Peyer's patch (tissue), 4 donors: ENCODE measurements at regions not wholly inside any gene's neighbourhood (a gene's known extent, or its start where the extent isn't known, plus 50 kb on each side); places are given as distances from the start of the nearest gene placed in this dataset.

Experiments
- DNase-seq, 3 donors: peaks; one replicate each; pipeline ENCODE4 v3.0.0-alpha.2; 2017 to 2019
- H3K27ac ChIP-seq, 4 donors: fragments of 200-600 bp; sonication (generic); one replicate each; pipeline ENCODE4 v1.5.1; 2016 to 2019
- H3K27me3 ChIP-seq, 2 donors: fragments of 200-600 bp; sonication (generic); one replicate each; pipeline ENCODE4 v1.5.1; 2019
- H3K36me3 ChIP-seq, 3 donors: fragments of 200-600 bp; sonication (generic); one replicate each; pipeline ENCODE4 v1.5.1; 2016 to 2019
- H3K4me1 ChIP-seq, 4 donors: fragments of 200-600 bp; sonication (generic); one replicate each; pipeline ENCODE4 v1.5.1; 2016 to 2019
- H3K4me3 ChIP-seq, 4 donors: fragments of 200-600 bp; sonication (generic); 1 replicate in 3 of 4; 2 replicates in 1 of 4; pipeline ENCODE4 v1.5.1; 2016 to 2019; ENCODE audit warnings: mild to moderate bottlenecking in 1 of 4
- H3K9me3 ChIP-seq, 4 donors: fragments of 200-600 bp; sonication (generic); one replicate each; pipeline ENCODE4 v1.5.1; 2016 to 2019; ENCODE audit warnings: mild to moderate bottlenecking in 1 of 4
- POLR2A ChIP-seq, 2 donors: fragments of 450-650 bp; IDR thresholded peaks; one replicate each; pipeline ENCODE4 v1.5.1; 2017; ENCODE audit warnings: antibody characterized with exemption in 2 of 2, mild to moderate bottlenecking in 2 of 2, moderate library complexity in 2 of 2
- TF ChIP-seq, protein P1 (sequence below), 6 experiments: fragments of 450-650 bp in 4 of 6; fragments of 200-600 bp in 2 of 6; sonication (generic) in 1 of 6; IDR thresholded peaks; one replicate each; pipeline ENCODE4 v1.5.1; 2017 to 2019; ENCODE audit warnings: antibody characterized with exemption in 6 of 6, mild to moderate bottlenecking in 3 of 6, moderate library complexity in 1 of 6

DNA sequence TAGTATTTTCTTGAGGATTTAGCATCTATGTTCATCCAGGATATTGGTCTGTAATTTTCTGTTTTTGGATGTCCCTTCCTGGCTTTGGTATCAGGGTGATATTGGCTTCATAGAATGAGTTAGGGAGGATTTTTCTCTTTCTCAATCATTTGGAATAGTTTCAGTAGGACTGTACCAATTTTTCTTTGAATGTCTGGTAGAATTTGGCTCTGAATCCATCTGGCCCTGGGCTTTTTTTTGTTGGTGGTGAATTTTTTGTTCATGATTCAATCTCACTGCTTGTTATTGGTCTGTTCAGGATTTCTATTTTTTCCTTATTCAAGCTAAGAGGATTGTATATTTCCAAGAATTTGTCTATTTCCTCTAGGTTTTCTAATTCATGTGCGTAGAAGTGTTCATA, 192.7 kb downstream of the KIF20B start:
- Histone ChIP-seq H3K27ac (no peak overlapping the region), H3K36me3 (no peaks in the 10 kb centered on the region), H3K4me3 (no peak overlapping the region), H3K4me1 (no peaks in the 10 kb centered on the region), H3K9me3 (no peaks in the 10 kb centered on the region), H3K27me3 (no peaks in the 10 kb centered on the region)
- TF ChIP-seq, protein P1, sequence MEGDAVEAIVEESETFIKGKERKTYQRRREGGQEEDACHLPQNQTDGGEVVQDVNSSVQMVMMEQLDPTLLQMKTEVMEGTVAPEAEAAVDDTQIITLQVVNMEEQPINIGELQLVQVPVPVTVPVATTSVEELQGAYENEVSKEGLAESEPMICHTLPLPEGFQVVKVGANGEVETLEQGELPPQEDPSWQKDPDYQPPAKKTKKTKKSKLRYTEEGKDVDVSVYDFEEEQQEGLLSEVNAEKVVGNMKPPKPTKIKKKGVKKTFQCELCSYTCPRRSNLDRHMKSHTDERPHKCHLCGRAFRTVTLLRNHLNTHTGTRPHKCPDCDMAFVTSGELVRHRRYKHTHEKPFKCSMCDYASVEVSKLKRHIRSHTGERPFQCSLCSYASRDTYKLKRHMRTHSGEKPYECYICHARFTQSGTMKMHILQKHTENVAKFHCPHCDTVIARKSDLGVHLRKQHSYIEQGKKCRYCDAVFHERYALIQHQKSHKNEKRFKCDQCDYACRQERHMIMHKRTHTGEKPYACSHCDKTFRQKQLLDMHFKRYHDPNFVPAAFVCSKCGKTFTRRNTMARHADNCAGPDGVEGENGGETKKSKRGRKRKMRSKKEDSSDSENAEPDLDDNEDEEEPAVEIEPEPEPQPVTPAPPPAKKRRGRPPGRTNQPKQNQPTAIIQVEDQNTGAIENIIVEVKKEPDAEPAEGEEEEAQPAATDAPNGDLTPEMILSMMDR (IDR thresholded peaks at IDR 0.05) = no peak
- no peak for TF ChIP-seq POLR2A (IDR thresholded peaks at IDR 0.05)
- DNase-seq = no peak

DNA sequence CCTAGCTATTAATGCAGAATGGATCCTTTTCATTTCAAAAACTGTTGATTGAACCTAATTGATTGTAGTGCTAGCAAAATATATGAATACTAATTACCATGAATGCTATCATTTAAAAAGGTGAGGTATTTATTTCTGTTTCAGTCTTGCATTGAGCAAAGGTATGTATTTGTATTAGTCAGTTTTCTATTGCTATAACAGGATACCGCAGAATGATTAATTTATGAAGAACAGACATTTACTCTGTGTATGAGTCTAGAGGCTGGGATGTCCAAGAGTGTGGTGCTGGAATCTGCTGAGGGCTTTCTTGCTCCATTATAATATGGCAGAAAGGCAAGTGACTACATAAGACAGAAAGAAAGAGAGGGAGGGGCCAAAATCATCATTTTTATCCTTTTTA, 199.2 kb downstream of the KIF20B start:
- Histone ChIP-seq H3K9me3 (no peaks in the 10 kb centered on the region), H3K4me3 (no peak overlapping the region), H3K27me3 (no peaks in the 10 kb centered on the region), H3K36me3 (no peaks in the 10 kb centered on the region), H3K4me1 (no peaks in the 10 kb centered on the region), H3K27ac (no peak overlapping the region)
- no peak for TF ChIP-seq POLR2A (IDR thresholded peaks at IDR 0.05)
- TF ChIP-seq, protein P1 (IDR thresholded peaks at IDR 0.05) = no peak
- DNase-seq = no peak

DNA sequence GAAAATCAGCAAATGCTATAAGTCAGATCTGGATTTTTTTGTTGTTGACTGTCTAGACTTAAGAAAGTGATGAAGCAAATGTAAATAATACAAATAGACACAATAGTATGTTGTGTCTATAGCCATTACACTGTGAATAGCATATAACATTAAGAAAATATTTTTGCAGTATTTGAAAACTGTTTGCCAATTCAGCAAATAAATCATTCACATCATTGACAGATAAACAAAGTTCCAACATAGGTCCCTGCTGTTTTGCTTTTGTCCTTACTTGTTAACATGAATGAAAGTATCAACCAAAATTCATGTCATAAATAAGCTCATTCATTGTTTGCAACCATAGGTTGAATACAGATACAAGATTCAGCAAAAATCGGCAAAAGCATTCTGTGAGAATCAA, 200.5 kb downstream of the KIF20B start:
- H3K4me1 ChIP-seq = no peaks in the 10 kb centered on the region
- H3K27me3 ChIP-seq = no peaks in the 10 kb centered on the region
- DNase-seq = no peak
- no peak overlapping the region for H3K27ac ChIP-seq
- no peak overlapping the region for H3K4me3 ChIP-seq
- TF ChIP-seq POLR2A (IDR thresholded peaks at IDR 0.05) = no peak
- TF ChIP-seq, protein P1 (IDR thresholded peaks at IDR 0.05) = no peak
- H3K36me3 ChIP-seq = no peaks in the 10 kb centered on the region
- no peaks in the 10 kb centered on the region for H3K9me3 ChIP-seq

DNA sequence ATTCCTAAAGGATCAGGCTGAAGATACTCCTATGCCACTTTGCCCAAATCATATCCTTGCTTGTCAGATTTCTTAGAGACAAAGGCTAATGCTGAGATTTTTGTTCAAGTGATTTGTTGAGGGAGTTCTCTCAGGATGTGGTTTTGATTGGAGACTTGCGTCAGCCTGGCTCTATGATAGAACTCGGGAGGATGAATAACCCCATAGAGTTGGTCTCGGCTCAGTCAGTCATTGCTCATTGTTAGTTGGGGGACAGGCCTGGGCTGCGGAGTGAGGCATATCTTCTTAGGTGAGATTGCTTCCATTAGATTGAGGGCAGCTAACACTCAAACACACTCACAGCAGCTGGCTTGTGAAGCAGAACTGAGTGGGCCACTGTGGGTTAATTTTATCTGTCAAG, 203.4 kb downstream of the KIF20B start:
- no peaks in the 10 kb centered on the region for H3K27me3 ChIP-seq
- H3K4me3 ChIP-seq = no peak overlapping the region
- DNase-seq = no peak
- no peaks in the 10 kb centered on the region for H3K36me3 ChIP-seq
- H3K4me1 ChIP-seq = no peaks in the 10 kb centered on the region
- no peak overlapping the region for H3K27ac ChIP-seq
- TF ChIP-seq, protein P1 (IDR thresholded peaks at IDR 0.05) = no peak
- TF ChIP-seq POLR2A (IDR thresholded peaks at IDR 0.05) = no peak
- no peaks in the 10 kb centered on the region for H3K9me3 ChIP-seq

DNA sequence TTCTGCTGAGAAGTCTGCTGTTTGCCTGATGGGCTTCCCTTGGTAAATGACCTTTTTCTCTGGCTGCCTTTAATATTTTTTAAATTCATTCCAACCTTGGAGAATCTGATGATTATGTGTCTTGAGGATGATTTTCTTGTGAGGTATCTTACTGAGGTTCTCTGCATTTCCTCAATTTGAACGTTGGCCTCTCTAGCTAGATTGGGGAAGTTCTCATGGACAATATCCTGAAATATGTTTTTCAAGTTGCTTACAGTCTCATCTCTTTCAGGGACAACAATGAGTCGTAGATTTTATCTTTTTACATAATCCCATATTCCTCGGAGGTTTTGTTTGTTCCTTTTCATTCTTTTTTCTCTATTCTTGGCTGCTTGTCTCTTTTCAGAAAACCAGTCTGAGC, 208.4 kb downstream of the KIF20B start:
- H3K4me3 ChIP-seq = no peak overlapping the region
- no peaks in the 10 kb centered on the region for H3K27me3 ChIP-seq
- DNase-seq = no peak
- no peak for TF ChIP-seq POLR2A (IDR thresholded peaks at IDR 0.05)
- TF ChIP-seq, protein P1 (IDR thresholded peaks at IDR 0.05) = no peak
- no peaks in the 10 kb centered on the region for H3K36me3 ChIP-seq
- no peaks in the 10 kb centered on the region for H3K4me1 ChIP-seq
- no peak overlapping the region for H3K27ac ChIP-seq
- H3K9me3 ChIP-seq = no peaks in the 10 kb centered on the region

DNA sequence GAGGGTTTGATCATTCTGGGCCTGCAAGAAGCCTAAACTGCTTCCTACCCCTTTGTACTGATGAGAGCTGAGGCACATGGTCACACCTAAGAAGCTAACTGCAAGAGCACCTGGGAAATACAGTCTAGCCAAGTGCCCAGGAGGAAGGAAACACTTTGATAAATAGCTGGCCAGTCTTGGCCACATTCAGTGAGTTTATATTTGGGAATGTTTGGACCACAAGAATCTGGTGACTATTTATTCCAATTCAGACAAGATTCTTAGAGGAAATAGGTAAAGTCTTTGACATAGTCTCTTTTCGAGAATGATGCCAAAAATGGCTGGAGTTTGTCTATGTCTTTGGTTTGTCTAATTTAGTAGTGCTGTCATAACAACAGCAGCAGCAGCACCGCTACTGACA, 213.6 kb downstream of the KIF20B start:
- Histone ChIP-seq H3K4me1 (no peaks in the 10 kb centered on the region), H3K36me3 (no peaks in the 10 kb centered on the region), H3K4me3 (no peak overlapping the region), H3K27me3 (no peaks in the 10 kb centered on the region), H3K27ac (no peak overlapping the region), H3K9me3 (no peaks in the 10 kb centered on the region)
- TF ChIP-seq, protein P1 (IDR thresholded peaks at IDR 0.05) = no peak
- no peak for TF ChIP-seq POLR2A (IDR thresholded peaks at IDR 0.05)
- no peak for DNase-seq
